Neural progenitor cell (in vitro differentiated cells): ENCODE measurements at regions not wholly inside any gene's neighbourhood (a gene's known extent, or its start where the extent isn't known, plus 50 kb on each side); places are given as distances from the start of the nearest gene placed in this dataset.

ENCODE experiments used
- EZH2 ChIP-seq: fragments of 200-600 bp; sonication (generic); IDR thresholded peaks from 2 replicates; pipeline ENCODE4 v1.6.1; 2017; ENCODE audit warnings: antibody characterized with exemption, mild to moderate bottlenecking, moderate library complexity
- EZH2phosphoT487 ChIP-seq: fragments of 200-600 bp; sonication (generic); IDR thresholded peaks from 2 replicates; pipeline ENCODE4 v1.6.1; 2017; ENCODE audit warnings: antibody characterized with exemption
- TF ChIP-seq, protein P1 (sequence below): fragments of 200-600 bp; sonication (generic); IDR thresholded peaks from 2 replicates; pipeline ENCODE4 v1.5.1; 2017; ENCODE audit warnings: antibody characterized with exemption, mild to moderate bottlenecking

DNA sequence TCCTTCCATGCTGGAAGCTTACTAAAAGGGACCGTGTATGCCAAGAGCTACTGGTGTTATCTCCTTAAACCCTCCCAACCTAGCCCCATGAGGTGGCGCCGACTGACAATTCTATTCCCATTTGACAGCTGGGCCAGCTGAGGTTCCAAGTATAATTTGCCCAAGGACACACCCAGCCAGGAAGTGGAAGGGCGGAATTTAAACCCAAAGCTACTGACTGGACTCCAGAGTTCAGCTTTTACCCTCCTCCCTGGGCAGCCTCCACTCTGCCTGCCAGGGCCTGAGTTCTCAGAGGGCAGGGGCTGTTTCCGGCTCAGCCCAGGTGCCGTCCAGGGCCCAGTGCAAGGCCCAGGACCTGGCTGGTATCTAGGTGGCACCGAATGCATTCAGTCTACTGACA, 71.8 kb downstream of the C9orf50 start:
- TF ChIP-seq, protein P1, sequence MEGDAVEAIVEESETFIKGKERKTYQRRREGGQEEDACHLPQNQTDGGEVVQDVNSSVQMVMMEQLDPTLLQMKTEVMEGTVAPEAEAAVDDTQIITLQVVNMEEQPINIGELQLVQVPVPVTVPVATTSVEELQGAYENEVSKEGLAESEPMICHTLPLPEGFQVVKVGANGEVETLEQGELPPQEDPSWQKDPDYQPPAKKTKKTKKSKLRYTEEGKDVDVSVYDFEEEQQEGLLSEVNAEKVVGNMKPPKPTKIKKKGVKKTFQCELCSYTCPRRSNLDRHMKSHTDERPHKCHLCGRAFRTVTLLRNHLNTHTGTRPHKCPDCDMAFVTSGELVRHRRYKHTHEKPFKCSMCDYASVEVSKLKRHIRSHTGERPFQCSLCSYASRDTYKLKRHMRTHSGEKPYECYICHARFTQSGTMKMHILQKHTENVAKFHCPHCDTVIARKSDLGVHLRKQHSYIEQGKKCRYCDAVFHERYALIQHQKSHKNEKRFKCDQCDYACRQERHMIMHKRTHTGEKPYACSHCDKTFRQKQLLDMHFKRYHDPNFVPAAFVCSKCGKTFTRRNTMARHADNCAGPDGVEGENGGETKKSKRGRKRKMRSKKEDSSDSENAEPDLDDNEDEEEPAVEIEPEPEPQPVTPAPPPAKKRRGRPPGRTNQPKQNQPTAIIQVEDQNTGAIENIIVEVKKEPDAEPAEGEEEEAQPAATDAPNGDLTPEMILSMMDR, result no peak
- no peak for TF ChIP-seq EZH2phosphoT487
- TF ChIP-seq EZH2, result no peak
